Coronary artery (tissue), 2 donors: ENCODE measurements at regions not wholly inside any gene's neighbourhood (a gene's known extent, or its start where the extent isn't known, plus 50 kb on each side); places are given as distances from the start of the nearest gene placed in this dataset.

Source experiments
- DNase-seq: peaks from one replicate; pipeline ENCODE4 v3.0.0-alpha.2; 2017; ENCODE audit warnings: low spot score
- H3K27ac ChIP-seq, 2 donors: fragments of 200-600 bp; sonication (generic); one replicate each; pipeline ENCODE4 v1.5.1; 2016 to 2019
- H3K4me3 ChIP-seq: fragments of 200-600 bp; sonication (generic); 2 replicates; pipeline ENCODE4 v1.5.1; 2016; ENCODE audit warnings: mild to moderate bottlenecking, moderate library complexity
- CTCF ChIP-seq: fragments of 200-600 bp; sonication (generic); IDR thresholded peaks from one replicate; pipeline ENCODE4 v1.5.1; 2019; ENCODE audit warnings: antibody characterized with exemption

DNA sequence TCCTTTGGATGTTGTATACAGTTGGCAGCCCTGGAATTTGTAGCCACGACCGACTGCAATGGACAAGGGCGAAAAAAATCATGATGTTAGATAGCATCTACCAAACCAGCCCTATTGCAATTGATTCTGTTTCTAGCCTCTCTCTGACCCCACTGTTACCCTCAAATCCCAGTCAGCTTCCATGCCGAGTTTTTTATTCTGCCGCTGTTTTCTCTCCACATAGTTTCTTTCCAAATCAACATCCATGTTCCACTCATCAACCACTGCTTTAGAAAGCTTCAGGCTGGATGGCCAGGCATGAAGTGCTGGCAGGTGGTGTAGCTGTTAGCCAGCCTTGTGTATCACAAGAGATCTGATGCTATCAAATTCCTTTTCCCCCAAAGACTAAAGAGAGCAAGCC, 272.8 kb downstream of the FIGN start:
- no peak overlapping the region for H3K4me3 ChIP-seq
- H3K27ac ChIP-seq = no peak overlapping the region
- DNase-seq = no peak
- TF ChIP-seq CTCF = no peak

GRCh38 chr2:163459986-163460385, 275.8 kb downstream of the FIGN start:
- no peak for DNase-seq
- H3K4me3 ChIP-seq = no peak overlapping the region
- H3K27ac ChIP-seq = no peak overlapping the region
- no peak for TF ChIP-seq CTCF

DNA sequence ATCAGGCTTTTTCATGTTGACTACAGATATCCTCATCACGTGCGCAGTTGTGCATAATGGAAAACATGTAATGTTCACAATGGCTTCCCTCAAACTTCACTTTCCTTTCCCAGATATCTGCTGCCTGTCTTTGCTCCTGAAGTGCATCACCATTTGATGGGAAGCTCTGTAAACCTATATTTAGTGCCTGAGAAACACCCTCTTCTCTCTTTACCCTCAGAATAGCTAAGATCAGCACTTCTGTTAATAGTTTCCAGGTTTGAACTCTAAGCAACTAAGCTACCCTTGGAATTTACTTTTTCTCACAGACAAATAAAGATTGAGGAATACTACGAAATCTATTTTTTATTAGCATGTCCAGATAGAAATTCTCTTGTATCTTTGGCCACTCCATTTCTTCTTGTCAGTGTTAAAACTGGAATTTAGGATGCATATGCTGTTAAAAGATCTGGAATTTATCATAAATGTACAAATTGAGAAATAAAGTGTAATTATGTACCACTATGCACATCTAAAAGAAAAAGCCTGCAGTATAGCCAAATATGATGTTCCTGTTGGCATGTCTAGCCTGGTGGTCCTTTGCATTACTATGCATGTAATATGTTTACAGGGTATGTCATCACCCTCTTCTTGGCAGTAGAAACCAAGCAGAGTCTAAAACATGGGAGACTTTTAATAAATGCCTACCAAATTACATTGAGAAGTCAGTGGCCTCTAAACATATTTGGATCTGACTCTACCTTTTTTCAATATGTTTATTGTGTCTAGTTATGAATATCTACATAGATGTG, 278.7 kb downstream of the FIGN start:
- DNase-seq = no peak
- TF ChIP-seq CTCF = no peak
- no peak overlapping the region for H3K4me3 ChIP-seq

DNA sequence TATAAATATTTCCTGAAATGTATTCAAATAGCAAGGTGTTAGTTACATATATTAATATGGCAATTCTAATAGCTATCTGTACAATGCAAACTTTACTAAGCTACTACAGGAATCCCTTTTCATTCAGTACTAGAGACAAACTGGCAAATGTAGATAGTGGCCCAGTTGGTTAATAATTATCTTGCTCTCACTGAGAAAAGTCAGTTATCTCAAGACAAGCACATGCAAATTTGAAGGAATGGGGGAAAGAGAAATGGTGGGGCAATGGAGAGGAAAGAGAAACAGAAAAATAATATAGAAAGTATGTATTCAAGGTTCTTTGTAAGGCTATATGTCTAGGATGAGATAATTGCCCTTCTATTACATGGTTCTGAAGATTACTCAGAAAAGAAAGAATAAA, 280.0 kb downstream of the FIGN start:
- H3K27ac ChIP-seq = no peak overlapping the region
- no peak for TF ChIP-seq CTCF
- no peak for DNase-seq
- H3K4me3 ChIP-seq = no peak overlapping the region

More for the DNA sequence above, 278.7 kb downstream of the FIGN start:
- H3K27ac ChIP-seq = no peak overlapping the region

GRCh38 chr2:163453920-163454319, 281.9 kb downstream of the FIGN start:
- no peak for DNase-seq

DNA sequence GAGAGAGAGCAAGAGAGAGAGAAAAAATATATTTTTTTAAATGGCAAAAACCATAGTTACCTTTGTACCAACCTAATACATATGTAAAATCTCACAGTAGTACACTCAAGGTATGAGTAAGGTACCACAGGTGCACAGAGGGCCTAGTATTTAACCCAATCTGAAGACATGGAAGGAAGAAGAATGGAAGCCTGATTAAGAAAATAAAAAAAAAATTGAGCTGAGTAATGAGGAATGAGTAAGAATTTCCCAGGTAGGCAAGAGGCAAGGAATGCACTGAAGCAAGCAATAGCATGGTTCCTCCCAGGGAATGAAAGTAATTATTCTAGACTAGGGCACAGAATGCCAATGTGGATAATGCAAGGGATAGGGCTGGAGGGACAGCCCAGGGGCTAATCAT, 294.2 kb downstream of the FIGN start:
- no peak for TF ChIP-seq CTCF
- DNase-seq = no peak
- no peak overlapping the region for H3K4me3 ChIP-seq
- no peak overlapping the region for H3K27ac ChIP-seq

More at GRCh38 chr2:163453920-163454319, 281.9 kb downstream of the FIGN start:
- Histone ChIP-seq H3K4me3 (no peak overlapping the region), H3K27ac (no peak overlapping the region)
- no peak for TF ChIP-seq CTCF

- no peak overlapping the region for H3K27ac ChIP-seq
- no peak for DNase-seq
- no peak for TF ChIP-seq CTCF
- H3K4me3 ChIP-seq = no peak overlapping the region
Observed at GRCh38 chr2:163436963-163437362, 298.8 kb downstream of the FIGN start.
